ENCODE measurements at regions not wholly inside any gene's neighbourhood (a gene's known extent, or its start where the extent isn't known, plus 50 kb on each side); places are given as distances from the start of the nearest gene placed in this dataset.

GRCh38 chr10:124225467-124226270, 132.3 kb upstream of the CHST15 start:
- DNase-seq, result no peak

DNA sequence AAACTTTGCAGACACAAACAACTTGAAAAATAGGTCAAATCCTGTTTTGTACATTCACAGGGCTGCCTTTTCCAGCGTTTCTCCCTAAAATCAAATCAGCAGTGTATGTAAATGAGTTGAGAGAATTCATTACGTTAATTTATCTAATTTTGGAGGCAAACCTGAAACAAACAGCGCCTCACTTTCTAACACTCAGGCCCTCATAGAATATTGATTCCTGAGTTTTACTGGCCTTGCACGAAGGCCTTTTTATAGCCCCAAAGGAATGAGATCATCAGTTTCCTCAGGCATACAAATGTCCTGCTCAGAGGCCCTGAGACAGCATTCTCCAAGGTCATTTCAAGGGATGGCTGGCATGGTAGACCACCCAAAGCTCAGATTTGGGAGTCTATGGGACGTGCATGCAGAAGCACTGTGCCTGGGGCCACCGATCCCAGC, 131.7 kb upstream of the CHST15 start:
- no peak for DNase-seq

- no peak for DNase-seq
Observed at GRCh38 chr10:124224331-124225028, 131.1 kb upstream of the CHST15 start.

GRCh38 chr10:124223711-124224085, 130.3 kb upstream of the CHST15 start:
- no peak for DNase-seq

GRCh38 chr10:124222988-124223710, 129.8 kb upstream of the CHST15 start:
- no peak for DNase-seq

DNA sequence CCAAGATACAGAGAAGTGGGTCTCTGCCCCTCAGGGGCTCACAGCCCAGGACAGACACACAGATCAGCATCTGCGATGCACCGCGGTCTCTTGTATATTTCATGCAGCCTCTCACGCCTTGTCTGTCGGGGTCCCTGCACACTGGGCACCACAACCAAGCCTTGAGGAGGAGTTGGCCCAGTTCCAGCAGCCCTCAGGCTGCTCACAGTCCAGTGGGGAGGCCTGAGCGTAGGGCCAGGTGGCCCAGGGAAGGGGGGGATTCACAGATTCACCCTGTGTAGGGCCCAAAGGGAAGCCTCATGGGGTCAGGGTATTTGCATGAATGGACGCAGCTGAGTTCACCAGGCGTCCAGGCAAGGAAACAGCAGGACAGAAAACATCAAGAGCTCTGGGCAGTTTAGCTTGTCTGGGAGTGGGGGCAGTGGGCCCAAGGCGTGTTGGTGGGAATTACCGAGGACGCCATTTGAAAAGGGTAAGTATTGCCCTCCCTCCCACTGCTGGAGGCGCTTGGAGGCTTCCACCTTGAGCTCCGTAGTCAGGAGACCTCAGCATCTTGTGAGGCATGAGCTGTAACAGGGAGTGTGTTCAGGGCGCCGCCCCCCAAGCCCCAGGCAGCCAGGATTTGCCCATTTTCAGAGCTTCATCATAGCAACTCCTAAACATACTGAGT, 129.1 kb upstream of the CHST15 start:
- no peak for DNase-seq

- no peak for DNase-seq
Observed at GRCh38 chr10:124221356-124222317, 128.2 kb upstream of the CHST15 start.

DNA sequence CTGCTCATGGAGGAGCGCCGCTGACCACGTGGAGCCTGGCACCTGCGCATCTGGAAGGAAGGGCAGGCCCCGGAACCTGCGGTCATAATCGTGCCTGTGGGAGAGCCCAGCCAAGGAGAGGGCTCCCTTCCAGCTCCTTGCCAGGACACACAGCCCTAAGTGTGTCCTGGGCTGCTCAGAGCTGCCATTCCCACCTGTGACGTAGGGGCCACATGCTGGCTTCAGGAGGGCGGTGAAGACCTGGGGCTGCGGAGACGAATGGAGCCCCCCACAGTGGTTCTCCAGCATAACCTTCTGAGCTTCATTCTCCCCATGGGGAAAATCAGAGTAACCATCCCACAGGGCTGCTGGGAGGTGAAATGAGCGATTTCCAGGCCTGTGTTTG, 127.6 kb upstream of the CHST15 start:
- no peak for DNase-seq

- no peak for DNase-seq
Observed at GRCh38 chr10:124220547-124220946, 127.1 kb upstream of the CHST15 start.

- no peak for DNase-seq
Observed at GRCh38 chr10:124219655-124220054, 126.3 kb upstream of the CHST15 start.

- DNase-seq, result no peak
Observed at GRCh38 chr10:124219062-124219461, 125.7 kb upstream of the CHST15 start.

GRCh38 chr10:124217906-124218804, 124.8 kb upstream of the CHST15 start:
- no peak for DNase-seq

GRCh38 chr10:124217031-124217430, 123.6 kb upstream of the CHST15 start:
- no peak for DNase-seq

DNA sequence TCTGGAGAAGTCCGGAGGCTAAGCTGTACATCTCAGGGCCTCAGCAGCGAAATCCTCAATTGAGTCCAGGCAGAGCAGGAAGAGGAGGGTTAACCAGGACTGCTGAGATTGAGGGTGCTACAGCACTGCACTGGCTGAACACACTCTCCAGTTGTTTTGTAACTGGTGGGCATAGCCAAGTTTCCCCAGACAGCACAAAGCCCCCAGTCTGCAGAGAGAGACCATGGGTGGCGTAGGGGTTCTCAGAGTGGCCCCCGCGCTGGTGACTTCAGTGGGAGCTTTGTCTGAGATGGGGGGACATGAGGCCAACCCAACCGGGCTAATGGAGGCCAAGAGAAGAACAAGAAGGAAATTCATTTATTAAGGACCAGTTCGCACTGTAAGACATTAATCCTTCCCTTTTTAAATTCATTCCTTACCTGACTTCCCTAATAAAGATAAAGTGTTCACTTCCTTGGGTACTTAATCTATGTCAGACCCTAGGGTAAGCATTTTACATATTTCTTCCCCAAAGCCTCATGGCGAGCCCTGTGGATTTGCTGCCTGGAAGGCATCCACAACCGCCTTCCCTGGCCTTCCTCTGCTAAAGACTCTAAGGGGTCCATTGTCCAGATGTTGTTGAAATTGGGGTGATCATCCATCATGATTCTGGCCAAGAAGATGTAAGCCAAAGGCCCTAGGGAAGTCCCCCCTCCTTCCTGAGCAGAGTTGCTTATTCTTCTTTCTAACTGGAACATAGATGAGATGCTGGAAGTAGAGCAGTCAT, 121.4 kb upstream of the CHST15 start:
- no peak for DNase-seq

GRCh38 chr10:124213899-124214510, 120.6 kb upstream of the CHST15 start:
- no peak for DNase-seq

DNA sequence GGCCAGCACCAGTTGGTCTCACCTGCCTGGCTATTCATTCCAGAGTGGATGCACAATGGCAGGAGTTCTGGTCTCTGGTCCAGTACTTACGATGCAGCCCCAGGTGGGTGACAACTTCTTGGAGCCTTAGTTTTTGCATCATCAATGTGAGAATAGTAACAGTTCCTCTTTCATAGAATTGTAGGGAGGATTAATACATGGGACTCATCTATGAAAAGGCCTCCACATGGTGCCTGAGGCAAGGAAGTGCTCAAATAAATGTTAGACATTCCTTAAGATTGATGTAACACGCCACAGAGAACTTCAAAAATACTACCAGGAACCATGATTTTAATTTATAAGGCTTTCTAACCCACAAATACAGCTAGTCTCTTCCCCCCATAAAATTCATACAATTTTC, 120.1 kb upstream of the CHST15 start:
- no peak for DNase-seq

GRCh38 chr10:124212702-124213101, 119.3 kb upstream of the CHST15 start:
- no peak for DNase-seq

DNA sequence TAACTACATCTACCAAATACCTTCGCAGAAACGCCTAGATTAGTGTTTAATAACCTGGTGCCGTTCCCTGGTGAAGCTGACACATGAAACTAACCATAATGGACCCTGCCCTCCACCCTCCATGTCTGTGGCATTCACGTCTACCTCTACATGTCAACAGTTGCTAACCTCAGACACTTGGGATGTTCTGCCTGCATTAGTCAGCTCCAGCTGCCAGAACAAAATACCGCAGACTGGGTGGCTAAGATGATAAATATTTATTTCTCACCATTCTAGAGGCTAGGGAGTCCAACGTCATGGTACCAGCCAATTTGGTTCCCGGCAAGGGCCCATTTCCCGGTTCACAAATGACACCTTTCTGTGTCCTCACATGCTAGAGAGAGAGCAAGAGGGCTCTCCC, 118.5 kb upstream of the CHST15 start:
- DNase-seq, result no peak

DNA sequence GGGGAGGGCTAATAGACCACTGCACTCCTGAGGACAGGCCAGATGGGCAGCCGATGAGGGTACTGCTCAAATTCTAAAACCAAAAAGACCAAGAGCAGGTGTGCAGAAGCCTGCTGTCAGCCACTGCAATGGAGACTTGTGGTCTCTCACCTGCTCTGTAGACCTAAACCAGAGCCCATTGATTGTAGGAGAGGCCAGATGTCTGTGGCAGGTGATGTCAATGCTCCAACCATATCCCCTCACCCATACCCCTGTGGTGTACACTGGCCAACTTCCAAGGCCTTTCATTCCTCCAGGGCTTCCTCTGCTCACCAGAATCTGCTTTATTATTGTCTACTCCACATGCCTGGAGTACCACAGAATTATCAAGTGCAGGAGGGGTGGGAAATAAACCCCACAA, 116.9 kb upstream of the CHST15 start:
- DNase-seq, result no peak

DNA sequence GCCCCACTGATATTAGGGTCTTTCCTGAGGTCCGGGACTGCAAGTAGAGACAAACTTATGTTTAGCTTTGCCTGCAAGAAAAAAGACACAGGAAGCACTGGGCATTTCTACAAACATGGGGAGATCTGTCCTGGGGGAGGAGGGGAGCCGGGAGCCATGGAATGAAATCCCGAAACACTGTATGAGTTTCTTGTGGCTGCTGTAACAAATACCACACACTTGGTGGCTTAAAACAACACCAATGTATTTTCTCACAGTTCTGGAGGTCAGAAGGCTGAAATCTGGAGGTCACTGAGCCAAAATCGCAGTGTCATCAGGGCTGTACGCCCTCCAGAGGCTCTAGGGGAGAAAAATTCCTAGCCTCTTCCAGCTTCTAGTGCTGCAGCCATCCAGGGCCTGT, 114.0 kb upstream of the CHST15 start:
- no peak for DNase-seq

Measured in NCI-H774 (cell line).